HG03432 (cell line): ENCODE measurements at regions not wholly inside any gene's neighbourhood (a gene's known extent, or its start where the extent isn't known, plus 50 kb on each side); places are given as distances from the start of the nearest gene placed in this dataset.
"Not testable (repeated sequence)": the region's sequence is repeated elsewhere in the genome, so short reads cannot be mapped to it uniquely, and the experiment has no call there.

Source experiments
- ATAC-seq: cut with Tn5 transposase; IDR thresholded peaks from one replicate; pipeline ENCODE4 v1.9.1; 2021; ENCODE audit warnings: mild to moderate bottlenecking, moderate library complexity; ENCODE audit not compliant: unreplicated experiment

DNA sequence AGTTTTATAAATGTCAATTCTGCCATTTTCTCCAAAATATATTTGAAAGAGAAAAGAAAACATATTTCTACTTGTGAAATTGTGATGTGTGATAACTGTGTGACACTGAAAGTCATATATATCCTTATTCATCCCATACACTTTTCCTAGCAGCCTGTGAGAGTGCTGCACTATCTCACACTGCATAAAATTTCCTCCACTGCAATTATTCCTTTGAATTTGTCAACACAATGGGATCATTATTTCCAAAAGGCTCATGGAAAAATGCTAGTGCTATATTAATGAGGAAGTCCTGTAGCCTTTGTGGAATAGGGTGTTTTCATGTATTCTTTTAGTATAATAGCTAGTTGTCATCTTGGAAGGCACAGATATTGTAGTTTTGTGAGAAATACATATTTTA is 504.1 kb downstream of the RPL10L start:
- no peak for ATAC-seq

DNA sequence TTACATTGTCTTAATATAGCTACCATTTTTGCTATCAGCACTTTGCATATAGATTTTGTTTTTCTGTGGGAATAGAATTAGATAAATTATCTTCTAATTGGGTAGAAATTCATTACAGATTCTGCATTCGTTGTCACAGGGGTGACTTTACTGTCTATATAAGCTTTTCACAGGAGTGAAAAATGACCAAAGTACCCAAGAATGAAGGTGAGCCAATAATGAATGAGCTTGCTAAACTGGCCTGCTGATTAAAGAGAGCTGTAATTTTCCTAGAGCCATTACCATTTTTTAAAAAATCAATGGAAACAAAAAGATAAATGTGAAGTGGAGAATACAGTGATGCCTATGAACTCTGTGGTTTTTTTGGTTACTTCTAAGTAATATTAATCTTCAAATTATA is 504.6 kb downstream of the RPL10L start:
- no peak for ATAC-seq

DNA sequence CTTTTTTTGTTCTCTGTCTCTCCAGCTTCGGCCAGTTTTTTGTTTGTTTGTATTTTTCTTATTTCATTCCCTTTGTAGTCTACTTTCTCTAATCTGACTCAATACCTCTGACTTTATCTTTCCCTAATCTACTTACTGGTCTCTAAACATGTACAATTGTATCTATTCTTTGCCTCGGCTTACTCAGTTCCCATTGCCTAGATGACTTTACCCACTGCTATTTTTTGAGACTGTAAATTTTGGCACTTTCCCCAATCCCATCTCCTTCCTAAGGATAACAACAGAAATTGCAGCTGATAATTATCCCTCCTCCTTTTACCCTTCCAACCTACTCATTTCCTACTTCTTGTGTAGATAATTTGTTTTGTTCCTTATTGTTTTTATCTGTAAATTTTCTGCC is 511.1 kb downstream of the RPL10L start:
- ATAC-seq = no peak

DNA sequence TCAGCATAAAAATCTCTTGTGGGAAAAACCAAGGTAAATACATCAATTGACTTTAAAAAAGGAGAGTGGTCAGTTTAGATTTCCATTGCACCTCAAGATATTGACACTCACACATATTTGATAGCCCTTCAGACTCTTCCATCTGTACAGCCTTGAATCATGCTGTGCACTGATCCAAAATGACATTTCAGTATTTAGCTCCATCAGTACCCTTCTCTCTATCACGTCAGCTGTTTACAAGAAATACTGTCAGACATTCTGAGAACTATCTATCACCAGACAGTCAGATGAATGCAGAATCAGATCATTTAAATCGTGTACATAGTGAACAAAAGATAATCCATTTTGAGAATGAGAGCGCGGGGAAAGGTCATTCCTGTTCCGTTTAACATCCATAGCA is 511.9 kb downstream of the RPL10L start:
- ATAC-seq = no peak

DNA sequence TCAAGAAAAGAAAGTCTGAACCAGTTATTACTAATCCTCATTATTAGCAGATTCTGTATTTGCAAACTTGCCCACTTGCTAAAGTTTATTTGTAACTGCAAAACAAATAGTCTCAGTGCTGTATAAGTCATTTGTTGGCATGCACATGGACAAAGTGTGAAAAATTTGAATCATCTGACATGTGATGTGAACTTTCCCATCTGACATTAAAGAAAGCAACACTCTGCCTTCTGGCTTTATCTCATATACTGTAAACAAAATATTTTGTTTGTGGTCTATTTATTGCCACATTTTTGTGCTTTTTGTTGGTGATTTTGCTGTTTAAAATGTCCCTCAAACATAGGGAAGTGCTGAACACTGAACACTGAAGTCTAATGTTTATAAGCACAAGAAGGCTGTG is 513.8 kb downstream of the RPL10L start:
- ATAC-seq = no peak

DNA sequence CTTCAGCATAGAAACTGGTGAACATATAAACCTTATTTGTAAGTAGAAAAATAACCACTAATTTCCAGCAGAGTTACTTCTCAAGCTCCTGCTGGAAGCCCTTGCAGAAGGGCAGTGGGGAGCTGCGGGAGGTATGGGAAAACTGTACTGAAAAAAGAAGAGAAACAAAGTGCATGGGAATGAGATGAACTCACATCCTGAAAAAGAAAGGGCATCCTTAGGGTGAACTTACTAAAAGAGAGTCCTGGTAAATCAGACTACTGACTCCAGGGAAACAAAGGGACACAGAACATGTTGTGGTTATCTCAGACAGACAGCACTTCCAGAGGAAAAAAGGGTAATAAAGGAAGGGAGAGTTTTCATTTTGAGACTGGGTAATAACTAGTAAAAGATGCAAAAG is 515.1 kb downstream of the RPL10L start:
- no peak for ATAC-seq

DNA sequence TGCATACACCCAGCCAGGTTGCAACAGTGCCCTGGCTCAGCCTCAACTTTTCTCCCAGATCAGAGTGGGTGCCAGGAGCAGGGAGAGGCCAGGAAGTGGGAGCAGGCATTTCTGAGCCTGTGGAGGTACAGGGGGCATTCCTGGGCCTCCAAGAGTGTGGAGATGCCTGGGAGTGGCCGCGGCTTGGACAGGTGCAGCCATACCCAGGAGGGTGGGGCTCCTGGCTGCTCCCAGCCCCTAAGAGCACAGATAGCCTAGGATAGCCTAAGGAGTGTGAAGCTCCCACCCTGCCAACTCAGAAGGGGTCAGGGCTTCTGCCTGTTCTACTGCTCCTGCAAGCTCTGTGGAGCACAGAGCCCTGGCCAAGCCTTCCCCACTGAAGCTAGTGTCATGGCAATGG is 543.4 kb downstream of the RPL10L start:
- ATAC-seq = no peak

DNA sequence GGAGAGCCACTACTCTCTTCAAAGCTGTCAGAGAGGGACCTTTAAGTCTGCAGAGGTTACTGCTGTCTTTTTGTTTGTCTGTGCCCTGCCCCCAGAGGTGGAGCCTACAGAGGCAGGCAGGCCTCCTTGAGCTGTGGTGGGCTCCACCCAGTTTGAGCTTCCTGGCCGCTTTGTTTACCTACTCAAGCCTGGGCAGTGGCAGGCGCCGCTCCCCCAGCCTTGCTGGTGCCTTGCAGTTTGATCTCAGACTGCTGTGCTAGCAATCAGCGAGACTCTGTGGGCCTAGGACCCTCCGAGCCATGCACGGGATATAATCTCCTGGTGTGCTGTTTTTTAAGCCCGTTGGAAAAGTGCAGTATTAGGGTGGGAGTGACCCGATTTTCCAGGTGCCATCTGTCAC is 550.7 kb downstream of the RPL10L start:
- not testable (repeated sequence) for ATAC-seq

DNA sequence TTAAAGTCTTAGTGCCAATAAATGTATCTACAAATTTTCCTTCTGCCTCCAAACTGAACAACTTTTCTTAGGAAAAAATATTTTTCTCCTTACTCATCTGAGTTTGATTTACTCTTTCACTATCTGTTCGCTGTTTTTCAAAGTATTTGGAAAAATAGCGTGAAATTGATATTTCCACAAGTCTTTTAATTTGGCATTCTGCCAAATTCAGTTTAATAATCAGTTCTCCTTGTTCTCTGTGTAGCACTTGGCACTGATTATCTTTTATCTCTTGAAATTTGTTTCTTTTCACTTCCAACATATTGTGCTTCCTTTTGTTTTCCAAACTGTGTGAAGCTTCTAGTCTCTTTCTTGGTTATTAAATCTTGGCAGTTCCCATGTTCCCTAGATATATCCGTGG is 559.8 kb downstream of the RPL10L start:
- ATAC-seq = no peak

DNA sequence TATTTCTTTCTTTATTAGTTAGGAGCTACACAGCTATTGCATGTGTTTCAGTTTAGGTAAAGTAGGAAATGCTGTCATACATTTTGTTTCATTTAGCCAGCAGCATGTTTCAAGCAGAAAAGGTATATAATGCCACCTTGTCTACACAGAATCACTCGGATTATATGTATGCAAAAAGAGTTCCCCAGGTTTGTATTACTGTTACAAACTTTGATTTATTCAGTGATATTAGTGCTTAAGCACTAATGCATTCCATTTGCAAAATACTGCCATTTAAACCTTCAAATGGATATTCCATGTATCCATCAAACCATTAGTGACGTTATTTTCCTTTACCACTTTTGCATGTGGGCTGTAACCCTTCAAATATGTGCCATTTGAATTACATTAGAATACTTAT is 564.0 kb downstream of the RPL10L start:
- no peak for ATAC-seq

DNA sequence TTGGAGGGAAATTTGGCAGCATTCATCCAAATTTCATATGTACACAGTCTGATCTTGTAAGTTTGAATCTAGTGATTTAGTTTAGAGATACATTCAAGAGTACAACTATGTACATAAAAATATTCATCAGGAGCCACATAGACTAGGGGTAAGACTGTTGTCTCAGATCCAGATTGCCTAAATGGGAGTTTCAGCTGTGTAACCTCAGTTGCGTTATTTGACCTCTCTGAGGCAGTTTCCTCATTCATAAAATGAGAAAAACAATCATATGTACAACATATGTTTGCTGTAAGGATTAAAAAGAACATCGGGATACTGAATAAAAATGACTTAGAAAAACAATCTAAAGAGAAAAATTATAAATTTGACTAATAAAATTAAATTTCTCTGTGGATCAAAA is 577.5 kb downstream of the RPL10L start:
- no peak for ATAC-seq

DNA sequence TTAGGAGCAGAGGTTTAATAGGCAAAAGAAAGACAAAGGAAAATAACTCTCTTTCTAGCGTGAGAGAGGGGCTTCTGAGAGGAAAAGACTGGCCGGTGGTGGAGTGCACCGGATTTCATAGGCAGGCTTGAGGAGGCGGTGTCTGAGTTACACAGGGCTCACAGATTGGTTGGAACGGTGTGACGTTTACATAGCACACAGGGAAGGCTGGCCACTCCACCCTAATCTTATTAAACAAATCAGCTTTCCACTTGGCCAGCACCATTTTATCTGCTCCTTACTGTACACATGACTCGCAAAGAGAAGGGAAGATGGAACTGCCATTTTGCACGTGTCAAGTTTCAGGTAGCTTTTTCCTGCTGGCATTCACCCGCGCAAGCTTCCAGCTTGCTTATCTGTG is 587.7 kb downstream of the RPL10L start:
- ATAC-seq = no peak

DNA sequence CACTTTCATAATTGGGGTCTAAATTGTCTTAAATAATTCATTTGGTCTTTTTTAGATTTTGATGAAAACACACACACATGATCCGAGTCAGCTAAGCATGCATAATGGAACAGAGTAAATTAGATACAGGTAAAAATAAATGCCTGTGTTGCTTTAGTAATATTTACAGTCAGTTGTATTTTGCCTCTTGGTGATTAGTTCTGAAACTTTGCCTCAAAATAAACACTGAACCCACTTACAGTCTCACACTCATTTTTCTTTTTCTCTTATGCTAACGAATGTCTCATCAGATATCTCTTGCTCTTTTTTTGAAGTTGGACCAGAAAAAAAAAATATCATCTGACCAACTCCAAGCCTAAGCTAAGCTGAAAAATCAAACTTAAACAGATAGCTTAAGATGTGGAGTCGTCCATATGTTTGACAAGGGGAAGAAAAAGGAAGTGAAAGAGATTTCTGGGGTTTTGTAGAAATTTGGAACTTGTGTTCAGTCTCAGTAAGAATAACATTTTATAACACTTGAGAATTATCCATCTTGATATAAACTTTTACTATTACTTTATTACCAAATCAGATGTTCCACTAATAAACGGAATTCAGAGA is 592.5 kb downstream of the RPL10L start:
- no peak for ATAC-seq

DNA sequence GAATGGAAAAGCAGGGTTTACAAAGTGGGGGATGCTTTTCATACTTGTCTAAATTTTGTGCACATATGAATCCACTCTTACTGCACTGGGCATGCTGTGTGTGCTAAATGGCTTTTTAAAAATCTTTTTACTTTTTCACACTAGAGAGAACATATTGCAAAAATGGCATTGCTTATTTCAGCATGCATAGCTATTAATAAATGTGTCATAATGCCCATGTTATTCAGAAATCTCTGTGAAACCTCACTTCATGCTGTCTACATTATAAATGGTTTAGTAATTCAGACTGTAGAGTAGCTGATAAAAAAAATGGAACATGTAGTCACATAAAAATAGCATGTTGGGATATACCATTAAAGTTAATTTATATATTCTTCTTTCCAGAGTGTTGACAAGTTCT is 593.8 kb downstream of the RPL10L start:
- no peak for ATAC-seq

DNA sequence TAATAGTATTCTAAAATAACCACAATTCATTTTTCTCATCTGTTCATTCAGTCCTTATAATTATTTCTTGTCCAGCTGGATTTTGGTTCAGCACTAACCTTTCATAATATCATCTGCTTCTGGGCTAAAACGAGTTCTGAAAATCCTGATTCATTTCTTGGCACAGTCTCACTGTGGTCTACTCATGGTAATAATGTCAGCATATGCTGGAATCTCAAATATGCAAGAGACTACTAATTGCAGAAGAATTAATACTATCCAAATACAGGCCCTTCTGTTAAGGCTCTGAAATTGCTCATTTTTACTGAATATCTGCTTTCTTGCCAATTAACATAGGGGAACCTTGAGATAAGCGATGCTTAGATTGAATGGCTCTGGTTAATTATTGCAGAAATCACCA is 597.1 kb downstream of the RPL10L start:
- no peak for ATAC-seq

DNA sequence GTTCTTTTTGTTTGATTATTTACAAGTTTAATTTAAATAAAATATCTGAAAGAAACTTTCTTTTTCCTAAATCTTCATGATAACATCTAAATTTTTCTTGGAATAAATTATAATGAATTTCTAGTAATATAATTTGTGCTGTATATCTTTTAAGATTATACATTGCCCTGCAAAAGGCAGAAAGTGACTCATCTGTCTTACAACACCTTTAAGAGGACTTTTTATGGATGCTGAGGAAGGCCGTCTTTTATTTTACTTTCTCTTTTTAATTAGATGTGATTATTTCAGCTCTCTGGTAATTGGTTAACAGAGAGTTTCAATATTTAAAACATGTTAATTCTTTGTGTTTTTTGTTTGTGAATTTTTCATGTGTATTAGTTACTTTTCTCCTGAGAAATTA is 598.4 kb downstream of the RPL10L start:
- no peak for ATAC-seq

DNA sequence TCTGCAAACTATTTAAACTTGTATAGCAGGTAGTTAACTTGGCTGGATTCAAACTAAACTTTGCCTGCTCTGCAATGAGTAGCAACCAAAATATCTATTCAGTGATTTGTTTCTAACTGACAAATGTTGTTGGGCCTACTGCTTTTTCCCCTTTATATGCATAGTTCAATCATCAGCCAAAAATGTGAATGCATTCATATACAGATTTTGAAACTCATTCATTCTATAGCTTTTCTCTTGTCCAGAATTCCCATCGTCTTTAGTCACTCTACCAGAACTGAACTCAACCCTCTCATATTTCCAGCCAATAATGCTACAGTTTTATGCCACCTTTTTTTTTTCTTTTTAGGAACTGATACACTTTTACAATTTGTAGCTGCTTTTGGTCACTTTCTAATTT is 599.8 kb downstream of the RPL10L start:
- ATAC-seq = no peak

DNA sequence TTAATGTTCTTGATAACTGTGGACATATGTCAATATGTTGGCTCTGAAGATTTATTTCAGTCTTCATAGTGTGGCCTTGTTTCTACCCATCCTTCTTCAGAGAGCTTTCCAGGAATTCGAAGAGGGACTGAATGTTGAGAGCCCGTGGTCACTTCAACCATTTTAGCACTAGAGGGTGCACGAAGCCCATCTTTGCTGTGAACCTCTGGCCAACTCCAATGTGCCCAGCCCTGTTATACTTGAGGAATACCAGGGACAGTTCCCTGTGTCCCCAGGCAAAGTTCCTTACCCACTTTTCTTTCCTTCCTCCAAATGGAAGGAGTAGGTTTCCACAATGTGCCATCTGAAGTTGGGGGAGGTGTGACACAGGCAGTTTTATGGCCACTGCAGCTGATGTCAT is 603.5 kb downstream of the RPL10L start:
- no peak for ATAC-seq

DNA sequence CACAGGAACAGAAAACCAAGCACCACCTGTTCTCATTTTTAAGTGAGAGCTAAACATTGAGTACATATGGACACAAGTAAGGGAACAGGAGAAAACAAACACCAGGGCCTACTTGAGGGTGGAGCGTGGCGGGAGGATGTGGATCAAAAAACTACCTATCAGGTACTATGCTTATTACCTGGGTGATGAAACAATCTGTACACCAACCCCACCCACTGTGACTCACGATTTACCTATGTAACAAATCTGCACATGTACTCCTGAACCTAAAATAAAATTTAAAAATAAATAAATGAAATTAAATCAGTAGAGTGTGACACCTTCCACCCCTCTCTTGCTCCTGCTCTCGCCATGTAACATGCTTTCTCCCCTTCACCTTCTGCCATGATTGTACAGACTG is 615.5 kb downstream of the RPL10L start:
- ATAC-seq = no peak

DNA sequence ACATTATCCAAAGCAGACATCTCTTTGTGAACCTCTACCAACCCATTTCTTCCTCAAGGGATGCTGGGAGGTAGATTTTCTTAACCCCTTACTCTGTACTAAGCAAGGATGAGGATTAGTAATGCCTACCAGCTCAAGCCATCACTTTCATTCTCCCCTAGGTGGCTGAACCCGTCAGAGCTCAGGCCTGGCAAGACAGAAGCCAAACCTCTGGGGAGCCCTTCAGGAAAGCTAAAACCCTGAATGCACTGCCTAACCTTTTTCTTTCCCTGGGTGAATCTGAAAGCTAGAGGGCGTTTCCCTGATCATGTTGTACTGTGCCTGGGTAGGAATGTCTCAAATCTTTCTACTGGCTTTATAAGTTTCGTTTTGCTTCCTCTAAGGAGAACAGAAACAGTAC is 617.3 kb downstream of the RPL10L start:
- no peak for ATAC-seq

DNA sequence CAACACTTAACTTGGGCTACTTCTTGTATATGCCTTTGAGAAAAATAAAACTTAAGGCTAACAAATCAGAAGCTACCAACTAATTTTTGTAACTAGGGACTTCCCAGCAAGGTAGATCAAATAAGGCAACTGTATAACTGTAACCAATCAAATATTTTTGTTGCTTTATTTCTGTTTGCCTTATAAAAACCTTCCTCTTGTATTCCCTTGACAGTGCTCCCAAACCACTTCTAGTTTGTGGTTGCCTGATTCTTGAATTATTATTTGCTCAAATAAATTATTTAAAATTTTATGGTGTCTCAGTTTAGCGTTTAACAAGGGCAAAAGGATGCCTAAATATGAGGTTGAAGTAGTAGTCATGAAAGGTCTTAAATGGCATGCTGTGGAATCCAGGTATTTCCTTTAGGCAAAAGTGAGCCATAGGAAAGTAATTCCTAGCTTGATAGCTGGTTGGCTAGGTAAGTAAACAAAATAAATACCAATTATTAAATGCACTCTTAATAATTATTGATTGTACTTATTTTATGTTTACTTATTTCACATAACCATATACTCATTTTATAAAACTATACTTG is 632.6 kb downstream of the RPL10L start:
- ATAC-seq = no peak

DNA sequence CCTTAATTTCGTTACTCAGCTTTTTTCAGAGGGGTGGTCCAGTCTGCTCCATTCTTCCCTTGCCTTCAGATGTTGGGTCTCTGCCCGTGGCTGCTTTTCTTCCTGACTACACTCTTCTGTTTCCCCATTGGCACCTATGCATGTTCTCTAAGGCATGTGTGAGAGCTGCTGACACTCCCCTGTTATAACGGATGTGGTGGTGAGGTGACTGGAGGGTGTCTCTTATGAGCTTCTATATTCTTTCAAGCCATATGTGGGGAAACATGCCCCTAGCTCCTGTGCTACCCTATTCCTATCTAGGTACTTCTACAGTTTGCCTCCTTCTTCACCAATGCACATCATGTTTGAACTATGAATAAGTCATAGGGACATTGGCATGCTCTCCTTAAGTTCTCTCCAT is 643.2 kb downstream of the RPL10L start:
- no peak for ATAC-seq

DNA sequence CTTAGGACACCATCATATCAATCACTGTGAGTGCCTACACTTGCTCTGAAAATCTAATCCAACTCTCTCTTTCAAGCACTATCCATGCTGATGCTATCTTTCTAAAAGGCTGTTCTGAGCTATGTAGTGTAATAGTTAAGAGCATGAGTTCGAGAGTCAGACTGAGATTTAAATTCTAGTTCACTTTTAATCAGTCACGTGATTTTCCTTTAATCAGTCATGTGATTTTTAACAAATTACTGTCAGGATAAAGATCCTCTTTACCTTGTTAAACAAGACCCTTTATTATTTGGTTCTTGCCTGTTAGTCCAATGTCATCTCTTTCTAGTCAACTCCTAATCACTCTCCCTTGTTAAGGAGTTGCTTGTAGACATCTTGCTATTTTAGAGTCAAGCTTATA is 653.0 kb downstream of the RPL10L start:
- ATAC-seq = no peak
